ENCODE measurements at regions not wholly inside any gene's neighbourhood (a gene's known extent, or its start where the extent isn't known, plus 50 kb on each side); places are given as distances from the start of the nearest gene placed in this dataset.

GRCh38 chr3:181555681-181556080 is 156.0 kb upstream of the SOX2 start:
- no peak for TF ChIP-seq CTCF (conservative IDR thresholded peaks at IDR 0.05; ENCODE audit: control insufficient read depth, insufficient read depth, low read depth, low read length)
- H3K4me3 ChIP-seq (ENCODE audit: control insufficient read depth, low read depth, low read length), result no peak overlapping the region
- DNase-seq (ENCODE audit: low read depth), result no peak

GRCh38 chr3:181554233-181554765 is 157.4 kb upstream of the SOX2 start:
- TF ChIP-seq CTCF (conservative IDR thresholded peaks at IDR 0.05; ENCODE audit: control insufficient read depth, insufficient read depth, low read depth, low read length), result no peak
- no peak overlapping the region for H3K4me3 ChIP-seq (ENCODE audit: control insufficient read depth, low read depth, low read length)
- no peak for DNase-seq (ENCODE audit: low read depth)

- TF ChIP-seq CTCF (conservative IDR thresholded peaks at IDR 0.05; ENCODE audit: control insufficient read depth, insufficient read depth, low read depth, low read length), result no peak
- no peak overlapping the region for H3K4me3 ChIP-seq (ENCODE audit: control insufficient read depth, low read depth, low read length)
- no peak for DNase-seq (ENCODE audit: low read depth)
Measured at GRCh38 chr3:181549266-181549665, 162.5 kb upstream of the SOX2 start.

- H3K4me3 ChIP-seq (ENCODE audit: control insufficient read depth, low read depth, low read length), result no peak overlapping the region
- no peak for TF ChIP-seq CTCF (conservative IDR thresholded peaks at IDR 0.05; ENCODE audit: control insufficient read depth, insufficient read depth, low read depth, low read length)
- no peak for DNase-seq (ENCODE audit: low read depth)
Measured at GRCh38 chr3:181541414-181541813, 170.3 kb upstream of the SOX2 start.

GRCh38 chr3:181534781-181535221 is 176.9 kb upstream of the SOX2 start:
- no peak for DNase-seq (ENCODE audit: low read depth)
- no peak for TF ChIP-seq CTCF (conservative IDR thresholded peaks at IDR 0.05; ENCODE audit: control insufficient read depth, insufficient read depth, low read depth, low read length)
- no peak overlapping the region for H3K4me3 ChIP-seq (ENCODE audit: control insufficient read depth, low read depth, low read length)

GRCh38 chr3:181533811-181534210 is 177.9 kb upstream of the SOX2 start:
- TF ChIP-seq CTCF (conservative IDR thresholded peaks at IDR 0.05; ENCODE audit: control insufficient read depth, insufficient read depth, low read depth, low read length), result no peak
- DNase-seq (ENCODE audit: low read depth), result no peak
- H3K4me3 ChIP-seq (ENCODE audit: control insufficient read depth, low read depth, low read length), result no peak overlapping the region

GRCh38 chr3:181530584-181530983 is 181.1 kb upstream of the SOX2 start:
- TF ChIP-seq CTCF (conservative IDR thresholded peaks at IDR 0.05; ENCODE audit: control insufficient read depth, insufficient read depth, low read depth, low read length), result no peak

More at GRCh38 chr3:181530584-181530983, 181.1 kb upstream of the SOX2 start:
- no peak for DNase-seq (ENCODE audit: low read depth)
- H3K4me3 ChIP-seq (ENCODE audit: control insufficient read depth, low read depth, low read length), result no peak overlapping the region

Measured in fibroblast of mammary gland (primary cell).